HS-5 (cell line): ENCODE measurements at regions not wholly inside any gene's neighbourhood (a gene's known extent, or its start where the extent isn't known, plus 50 kb on each side); places are given as distances from the start of the nearest gene placed in this dataset.
"Not testable (repeated sequence)": the region's sequence is repeated elsewhere in the genome, so short reads cannot be mapped to it uniquely, and the experiment has no call there.

Experiments
- DNase-seq: peaks from one replicate; pipeline ENCODE4 v3.0.0-alpha.2; 2012; ENCODE audit warnings: low read depth

DNA sequence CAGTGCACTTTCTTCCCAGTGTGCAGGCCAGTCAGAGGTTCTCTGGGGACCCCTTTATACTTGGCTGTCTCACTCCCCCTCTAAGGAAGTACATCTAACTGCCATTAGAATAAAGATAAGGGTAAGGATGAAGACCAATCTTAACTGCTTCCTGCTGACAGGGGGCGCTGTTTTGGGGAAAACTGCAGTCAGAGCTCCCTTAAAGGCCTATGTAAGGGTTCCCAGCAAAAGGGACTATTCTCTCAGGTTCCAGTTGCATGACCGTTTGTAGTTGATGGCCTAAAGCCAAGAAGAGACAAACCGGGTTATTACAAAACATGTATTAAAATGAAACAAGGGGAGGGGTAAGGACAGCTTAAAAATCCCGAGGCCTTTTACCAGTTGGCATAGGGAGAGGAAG lies 115.6 kb upstream of the SPIN4 start:
- no peak for DNase-seq

DNA sequence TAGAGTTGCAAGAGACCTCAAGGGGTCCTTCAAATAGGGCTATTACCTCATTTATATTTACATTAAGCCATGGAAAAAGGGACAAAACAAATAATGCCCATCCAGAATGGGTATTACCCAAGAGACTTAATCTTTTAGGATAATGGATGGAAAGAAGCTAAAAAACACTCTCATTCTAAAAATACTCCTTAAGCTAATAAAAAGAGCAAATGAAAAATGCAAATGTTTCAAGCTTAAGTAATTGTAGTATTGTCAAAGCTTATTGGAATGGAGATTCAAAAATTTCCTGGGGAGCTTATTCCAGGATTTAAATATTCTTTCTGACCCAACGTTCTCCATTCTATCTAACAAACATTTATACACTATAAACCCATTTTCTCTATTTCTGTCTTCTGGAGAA lies 107.8 kb upstream of the SPIN4 start:
- DNase-seq = no peak

DNA sequence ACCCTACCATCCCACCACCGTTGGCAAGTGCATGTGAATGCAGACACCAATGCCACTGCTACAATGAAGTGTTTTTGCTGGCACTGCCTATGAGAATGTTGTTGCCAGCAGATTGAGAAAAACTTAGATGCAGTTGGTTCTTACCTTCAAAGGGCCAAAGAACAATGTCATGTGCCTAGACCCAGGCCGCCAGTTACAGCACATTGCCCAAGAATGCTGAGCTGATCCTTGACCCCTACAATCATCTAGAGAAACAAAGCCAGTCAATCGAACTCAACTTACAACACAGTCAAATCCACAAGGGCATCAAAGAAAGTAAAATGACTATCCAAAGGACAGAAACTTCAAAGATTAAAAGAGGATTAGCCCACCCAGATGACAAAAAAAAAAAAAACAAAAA lies 102.4 kb upstream of the SPIN4 start:
- no peak for DNase-seq

DNA sequence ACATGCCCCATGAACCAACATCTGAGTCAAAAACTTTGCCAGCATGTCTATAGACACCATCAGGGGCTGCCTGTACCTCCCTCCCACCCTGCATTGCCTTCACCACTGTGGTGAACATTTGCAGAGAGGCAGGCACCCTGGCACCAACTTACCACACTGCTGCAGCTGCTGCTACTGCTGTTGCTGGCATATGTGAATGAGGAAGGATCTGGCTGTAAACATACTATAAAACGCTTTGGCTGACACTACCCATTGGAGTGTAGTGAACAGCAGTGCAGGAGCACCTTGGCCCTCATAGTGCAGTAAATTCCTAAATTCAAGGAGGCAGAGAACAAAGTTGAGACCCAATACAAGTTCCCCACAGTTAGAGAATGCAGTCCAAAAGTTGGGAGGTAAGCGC lies 90.6 kb upstream of the SPIN4 start:
- DNase-seq = no peak

DNA sequence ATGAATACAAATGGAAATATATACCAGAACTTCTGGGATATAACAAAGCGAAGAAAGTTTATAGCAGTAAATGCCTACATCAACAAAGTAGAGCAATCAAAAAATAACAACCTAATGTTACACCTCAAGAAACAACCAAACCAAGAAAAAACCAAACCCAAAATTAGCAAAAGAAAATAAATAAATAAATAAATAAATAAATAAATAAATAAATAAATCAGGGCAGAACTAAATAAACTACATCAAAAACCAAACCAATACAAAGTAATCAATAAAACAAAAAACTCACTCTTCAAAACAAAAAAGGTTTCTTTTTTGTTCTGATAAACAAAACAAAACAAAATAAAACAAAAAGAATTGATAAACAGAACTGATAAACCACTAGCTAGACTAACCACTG lies 88.4 kb upstream of the SPIN4 start:
- no peak for DNase-seq

DNA sequence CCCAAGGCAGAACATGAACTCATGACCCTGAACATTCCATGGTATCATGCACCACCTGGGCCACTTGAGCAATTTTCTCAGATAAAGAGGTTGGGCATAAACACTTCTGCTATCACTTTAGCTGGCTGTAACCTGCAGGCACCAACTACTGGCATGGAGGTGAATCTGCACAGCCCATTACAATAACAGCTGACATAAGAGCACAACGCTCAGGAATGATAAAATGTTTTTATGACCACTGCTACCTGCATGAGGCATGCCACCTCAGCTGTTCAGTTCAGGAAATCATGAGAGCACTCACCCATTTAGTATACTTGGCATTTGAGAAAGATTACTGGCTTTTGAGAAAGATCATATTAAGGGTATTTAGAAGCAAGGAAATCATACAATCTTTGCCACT lies 85.7 kb upstream of the SPIN4 start:
- DNase-seq = no peak

DNA sequence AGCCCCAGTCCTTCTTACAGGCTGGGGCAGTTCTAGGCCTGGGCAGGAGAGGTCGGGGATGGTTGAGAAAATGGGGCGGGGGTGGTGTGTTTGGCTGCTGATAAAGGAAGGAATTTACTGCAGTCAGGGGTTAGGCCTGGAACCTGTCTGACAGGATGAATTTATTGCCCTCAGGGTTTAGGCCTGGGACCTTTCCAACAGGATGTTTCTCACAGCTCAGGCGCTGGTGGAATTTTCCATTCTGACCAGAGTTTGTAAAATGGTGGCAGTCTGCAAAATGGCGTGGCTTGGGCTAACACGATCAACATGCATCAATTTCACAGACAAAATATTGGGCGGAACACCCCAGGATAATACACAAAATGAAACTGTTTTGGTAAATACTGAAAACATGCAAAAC lies 83.5 kb upstream of the SPIN4 start:
- DNase-seq = no peak

DNA sequence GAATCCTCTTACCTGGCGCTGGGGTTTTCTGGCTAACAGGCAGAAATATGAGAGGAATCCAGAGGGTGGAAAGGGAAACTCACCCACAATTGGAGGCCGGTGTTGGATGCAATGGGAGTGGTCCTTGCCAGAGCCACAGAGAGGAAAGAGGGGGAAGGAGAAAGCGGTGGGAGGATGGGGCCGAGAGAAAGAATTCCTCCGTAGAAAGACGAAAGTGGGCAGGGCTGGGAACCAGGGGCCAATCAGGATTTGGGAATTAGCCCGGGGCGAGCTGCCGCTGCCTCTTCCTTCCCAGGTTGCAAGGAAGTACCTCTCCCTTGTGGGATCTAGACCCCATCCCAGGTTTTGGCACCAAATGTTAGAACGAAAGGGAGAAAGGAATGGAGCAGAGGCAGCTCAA lies 83.1 kb upstream of the SPIN4 start:
- no peak for DNase-seq

DNA sequence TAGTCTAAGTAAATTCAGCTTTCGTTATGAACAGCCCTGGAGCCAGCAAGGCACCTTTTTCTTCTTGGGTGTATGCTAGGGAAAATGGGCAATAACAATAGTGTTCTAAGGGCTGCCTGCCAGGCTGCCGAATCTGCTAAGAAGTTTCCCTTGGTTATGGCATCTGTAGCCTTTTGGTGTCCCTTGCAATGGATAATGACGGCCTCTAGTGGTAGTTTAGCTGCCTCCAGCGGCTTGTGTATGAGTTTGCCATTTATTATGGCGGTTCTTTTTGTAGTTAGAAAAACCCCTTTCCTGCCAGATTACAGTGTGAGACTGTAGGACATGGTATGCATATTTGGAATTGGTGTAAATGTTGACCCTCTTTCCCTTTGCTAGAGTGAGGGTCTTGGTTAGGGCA lies 78.9 kb upstream of the SPIN4 start:
- DNase-seq = no peak

DNA sequence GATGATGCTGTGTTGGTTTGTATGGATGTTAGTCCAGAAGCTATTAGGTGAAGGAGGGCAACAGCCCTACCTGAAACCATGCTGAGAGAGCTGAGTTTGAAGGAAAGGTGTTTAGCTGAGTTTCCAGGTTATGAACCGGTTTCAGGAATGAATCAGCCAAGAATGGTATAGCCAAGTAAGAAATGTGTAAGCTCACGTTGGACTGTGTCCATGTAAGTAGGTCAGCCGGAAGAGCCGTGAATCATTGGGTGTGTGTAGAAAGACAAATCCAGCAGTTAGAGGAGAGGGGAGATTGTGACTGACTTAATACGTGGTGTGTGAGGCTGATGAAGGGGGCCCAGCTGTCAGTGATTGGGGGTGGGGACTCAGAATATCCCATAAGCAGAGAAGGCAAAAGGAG lies 77.2 kb upstream of the SPIN4 start:
- DNase-seq = no peak

DNA sequence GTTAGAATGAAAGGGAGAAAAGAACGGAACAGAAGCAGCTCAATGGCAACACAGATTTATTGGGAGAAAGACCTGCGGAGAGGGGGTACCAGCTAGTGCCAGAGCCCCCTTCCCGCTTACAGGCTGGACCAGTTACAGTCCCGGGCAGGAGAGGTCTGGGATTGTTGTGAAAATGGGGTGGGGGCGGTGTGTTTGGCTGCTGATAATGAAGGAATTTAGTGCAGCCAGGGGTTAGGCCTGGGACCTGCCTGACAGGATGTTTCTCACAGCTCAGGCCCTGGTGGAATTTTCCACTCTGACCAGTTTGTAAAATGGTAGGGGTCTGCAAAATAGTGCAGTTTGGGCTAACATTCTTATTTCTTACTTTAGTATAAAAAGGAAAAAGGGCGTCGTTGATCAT lies 75.4 kb upstream of the SPIN4 start:
- DNase-seq = no peak

DNA sequence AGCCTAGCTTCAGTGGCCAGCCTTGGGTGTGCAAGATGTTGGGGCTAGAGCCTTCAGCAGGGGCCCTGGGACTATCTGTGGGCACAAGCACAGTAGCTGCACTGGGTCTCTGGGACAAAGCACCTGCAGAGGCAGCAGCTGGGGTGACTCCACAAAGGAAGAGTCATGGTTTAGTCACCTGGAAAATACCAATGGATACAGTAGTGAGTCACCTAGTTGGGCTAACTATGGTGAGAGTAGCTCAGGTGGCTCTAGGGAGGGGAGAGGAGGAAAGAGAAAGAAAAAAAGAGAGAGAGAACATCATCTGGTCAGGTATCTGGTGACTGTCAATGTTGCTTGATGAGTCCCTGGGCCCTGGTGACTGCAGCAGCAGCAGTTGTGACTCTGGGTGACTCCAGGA lies 72.9 kb upstream of the SPIN4 start:
- DNase-seq = no peak

DNA sequence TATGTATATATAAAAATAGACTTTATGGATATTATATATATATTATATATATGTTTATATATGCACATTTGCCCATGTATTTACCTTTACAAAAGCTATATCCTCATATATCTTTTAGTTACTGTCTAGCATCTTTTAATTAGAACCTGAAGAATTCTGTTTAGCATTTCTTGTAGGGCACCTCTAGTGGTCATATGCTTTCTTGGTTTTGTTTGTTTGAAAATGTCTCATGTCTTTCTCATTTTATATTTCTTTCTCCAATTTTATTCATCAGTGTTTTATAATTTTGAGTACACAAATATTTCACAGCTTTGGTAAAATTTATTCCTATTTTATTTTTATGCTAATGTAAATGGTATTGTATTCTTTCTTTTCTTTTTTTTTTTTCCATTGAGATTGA lies 70.3 kb upstream of the SPIN4 start:
- DNase-seq = no peak

DNA sequence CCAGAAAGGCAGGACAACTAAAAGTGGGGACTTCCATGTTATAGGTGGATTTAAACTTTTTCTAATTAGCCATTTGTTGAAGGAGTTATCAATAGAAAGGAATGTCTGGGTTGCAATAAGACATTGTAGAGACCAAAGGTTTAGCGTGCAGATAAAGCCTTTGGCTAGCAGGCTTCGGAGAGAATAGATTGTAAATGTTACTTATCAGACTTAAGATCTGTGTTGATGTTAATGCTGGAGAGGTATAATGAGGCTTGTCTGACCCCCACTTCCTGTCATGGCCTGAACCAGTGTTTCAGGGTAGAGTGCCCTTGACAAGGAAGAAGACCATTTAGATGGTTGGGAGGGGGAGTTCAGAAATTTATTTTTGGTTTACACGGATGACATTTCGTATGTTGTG lies 67.1 kb upstream of the SPIN4 start:
- no peak for DNase-seq

DNA sequence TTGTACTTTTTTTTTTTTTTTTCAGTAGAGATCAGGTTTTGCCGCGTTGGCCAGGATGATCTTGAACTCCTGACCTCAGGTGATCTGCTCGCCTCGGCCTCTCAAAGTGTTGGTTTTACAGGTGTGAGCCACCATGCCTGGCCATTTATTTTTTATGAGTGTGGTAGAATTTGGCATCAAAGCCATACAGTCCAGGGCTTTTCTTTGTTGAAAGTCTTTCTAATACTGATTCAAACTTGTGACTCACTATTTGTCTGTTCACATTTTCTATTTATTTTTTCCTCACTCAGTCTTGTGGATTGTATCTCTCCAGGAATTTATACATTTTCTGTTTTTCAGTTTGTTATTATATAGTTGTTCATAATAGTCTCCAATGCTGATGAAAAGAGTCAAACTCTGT lies 66.5 kb upstream of the SPIN4 start:
- DNase-seq = no peak

DNA sequence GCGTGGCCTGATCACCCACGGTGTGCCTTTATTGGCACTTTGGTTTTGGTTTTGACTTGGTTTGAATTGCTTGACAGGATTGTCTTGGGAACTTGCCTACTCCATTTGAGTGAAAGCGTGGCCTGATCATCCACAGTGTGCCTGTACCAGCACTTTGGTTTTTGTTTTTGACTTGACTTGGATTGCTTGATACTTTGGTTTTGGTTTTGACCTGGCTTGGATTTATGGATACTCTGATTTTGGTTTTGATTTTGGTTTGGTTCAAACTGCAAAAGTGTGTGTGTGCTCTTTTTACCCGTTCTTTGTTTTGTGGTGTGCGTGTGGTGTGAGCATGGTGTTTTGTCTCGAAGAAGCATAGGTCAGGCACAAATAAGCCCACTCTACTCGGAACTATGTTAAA lies 58.8 kb upstream of the SPIN4 start:
- not testable (repeated sequence) for DNase-seq

DNA sequence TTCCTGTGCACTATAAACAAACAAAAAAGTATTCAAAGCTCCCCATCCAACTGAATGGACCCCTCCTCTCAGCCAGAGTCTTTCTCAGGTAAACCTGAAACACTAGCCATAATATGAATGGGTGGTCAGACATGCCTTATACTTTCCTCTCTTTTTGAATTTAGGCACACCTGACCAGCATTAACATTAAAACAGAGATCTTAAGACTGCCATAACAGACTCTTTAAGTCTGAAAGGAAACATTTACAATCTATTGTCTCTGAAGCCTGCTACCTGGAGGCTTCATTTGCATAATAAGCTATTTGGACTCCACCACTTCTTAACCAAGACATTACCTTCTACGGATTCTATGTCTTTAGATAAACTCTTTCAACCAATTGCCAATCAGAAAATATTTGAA lies 56.9 kb upstream of the SPIN4 start:
- no peak for DNase-seq

DNA sequence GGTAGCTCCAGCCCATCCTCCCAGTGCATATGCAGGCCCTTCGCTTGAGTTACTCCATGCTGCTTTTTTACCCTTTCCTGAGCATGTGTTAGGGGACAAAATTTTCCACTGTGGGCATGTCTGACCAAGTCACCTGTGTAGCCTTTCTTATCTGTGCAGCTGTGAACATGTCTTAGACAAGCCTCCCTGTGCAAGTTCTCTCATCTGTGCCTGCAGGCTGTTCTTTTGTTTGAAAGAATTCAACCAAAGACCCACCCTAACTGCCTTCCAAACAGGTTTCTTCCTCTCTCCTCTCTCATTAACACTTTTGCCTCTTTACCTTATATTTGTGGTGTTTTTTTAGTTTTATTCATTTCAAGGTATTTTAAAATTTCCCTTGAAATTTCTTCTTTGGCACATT lies 53.2 kb upstream of the SPIN4 start:
- DNase-seq = no peak

DNA sequence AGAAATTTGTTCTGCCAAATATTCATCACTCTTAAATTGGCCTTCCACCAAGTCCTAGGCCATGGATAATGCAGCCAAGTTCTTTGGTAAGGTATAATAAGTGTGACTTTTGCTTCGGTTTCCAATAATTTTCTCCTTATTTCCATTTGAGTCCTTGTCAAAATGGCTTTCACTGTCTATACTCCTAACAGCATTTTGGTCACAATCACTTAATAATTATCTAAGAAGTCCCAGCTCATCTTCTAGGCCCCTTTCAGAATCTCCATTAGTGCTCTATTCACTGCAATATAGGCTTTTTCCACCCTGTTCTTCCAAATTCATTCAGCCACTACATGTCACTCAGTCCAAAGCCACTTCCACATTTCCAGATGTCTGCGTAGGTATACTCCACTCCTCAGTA lies 51.0 kb upstream of the SPIN4 start:
- no peak for DNase-seq
